ENCODE measurements at regions not wholly inside any gene's neighbourhood (a gene's known extent, or its start where the extent isn't known, plus 50 kb on each side); places are given as distances from the start of the nearest gene placed in this dataset.

DNA sequence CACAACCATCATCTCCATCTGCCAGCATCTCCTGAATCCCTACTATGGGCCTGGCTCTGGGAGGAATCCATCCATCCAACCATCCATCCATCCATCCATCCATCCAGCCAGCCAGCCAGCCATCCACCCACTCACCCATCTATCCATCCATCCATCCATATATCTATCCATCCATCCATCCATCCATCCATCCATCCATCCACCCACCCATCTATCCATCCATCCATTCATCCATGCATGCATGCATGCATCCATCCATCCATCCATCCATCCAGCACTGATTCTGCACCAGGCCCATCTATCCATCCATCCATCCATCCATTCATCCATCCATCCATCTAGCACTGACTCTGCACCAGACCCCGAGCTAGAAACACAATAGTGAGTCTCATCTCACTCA lies 141.3 kb upstream of the WNT4 start:
- intact Hi-C loops (cut with DNase I) = no loop called here
- ATAC-seq = no peak
- Histone ChIP-seq H3K36me3 (no peaks in the 10 kb centered on the region), H3K4me1 (no peaks in the 10 kb centered on the region), H3K4me3 (no peak overlapping the region), H3K9me3 (peaks cover 0 to 12% (median 0%) of the 10 kb centered on the region in 11 donors), H3K27ac (no peak overlapping the region), H3K27me3 (peaks cover 0 to 30% (median 7%) of the 10 kb centered on the region in 7 donors)
- DNase-seq = no peak
- TF ChIP-seq, protein P1, sequence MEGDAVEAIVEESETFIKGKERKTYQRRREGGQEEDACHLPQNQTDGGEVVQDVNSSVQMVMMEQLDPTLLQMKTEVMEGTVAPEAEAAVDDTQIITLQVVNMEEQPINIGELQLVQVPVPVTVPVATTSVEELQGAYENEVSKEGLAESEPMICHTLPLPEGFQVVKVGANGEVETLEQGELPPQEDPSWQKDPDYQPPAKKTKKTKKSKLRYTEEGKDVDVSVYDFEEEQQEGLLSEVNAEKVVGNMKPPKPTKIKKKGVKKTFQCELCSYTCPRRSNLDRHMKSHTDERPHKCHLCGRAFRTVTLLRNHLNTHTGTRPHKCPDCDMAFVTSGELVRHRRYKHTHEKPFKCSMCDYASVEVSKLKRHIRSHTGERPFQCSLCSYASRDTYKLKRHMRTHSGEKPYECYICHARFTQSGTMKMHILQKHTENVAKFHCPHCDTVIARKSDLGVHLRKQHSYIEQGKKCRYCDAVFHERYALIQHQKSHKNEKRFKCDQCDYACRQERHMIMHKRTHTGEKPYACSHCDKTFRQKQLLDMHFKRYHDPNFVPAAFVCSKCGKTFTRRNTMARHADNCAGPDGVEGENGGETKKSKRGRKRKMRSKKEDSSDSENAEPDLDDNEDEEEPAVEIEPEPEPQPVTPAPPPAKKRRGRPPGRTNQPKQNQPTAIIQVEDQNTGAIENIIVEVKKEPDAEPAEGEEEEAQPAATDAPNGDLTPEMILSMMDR (IDR thresholded peaks at IDR 0.05) = no peak
- WGBS, 2 donors = 74 to 82% methylated on average over 1 of the region's 1 CpG

DNA sequence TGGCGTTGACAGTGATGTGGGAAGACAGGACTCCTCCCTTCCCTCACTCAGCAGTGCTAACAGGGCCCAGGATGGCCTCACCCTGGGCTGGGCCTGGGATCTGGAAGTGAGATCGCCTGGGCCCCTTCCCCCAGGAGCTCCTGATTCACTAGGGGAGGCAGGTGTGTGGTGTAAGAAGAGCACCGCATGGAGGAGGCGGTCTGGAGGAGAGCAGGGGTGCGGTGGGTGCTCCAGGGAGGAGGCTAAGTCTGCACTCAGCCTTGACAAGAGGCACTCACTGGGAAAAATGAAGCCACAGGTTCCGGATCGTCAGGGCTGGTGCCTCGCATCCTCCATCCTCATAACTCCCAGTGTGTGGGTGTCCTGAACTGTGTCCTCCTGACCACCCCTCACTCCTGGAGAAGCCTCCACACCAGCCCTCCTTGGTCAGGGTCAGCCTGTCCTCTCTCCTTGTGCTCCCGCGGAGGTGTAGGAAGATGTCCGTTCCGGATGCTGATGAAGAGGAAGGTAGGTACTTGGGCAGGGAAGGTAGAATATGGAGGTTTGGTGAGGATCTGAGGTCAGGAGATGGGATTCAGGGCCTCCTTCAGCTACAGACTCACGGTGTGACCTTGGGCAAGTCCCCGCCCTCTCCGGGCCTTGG lies 142.1 kb upstream of the WNT4 start:
- intact Hi-C loops (cut with DNase I) = no loop called here
- WGBS, 2 donors = 90% methylated on average over 15 of the region's 15 CpGs
- TF ChIP-seq, protein P1 (IDR thresholded peaks at IDR 0.05) = no peak
- no peak for DNase-seq
- Histone ChIP-seq H3K27ac (no peak overlapping the region), H3K4me3 (no peak overlapping the region), H3K36me3 (no peaks in the 10 kb centered on the region), H3K4me1 (no peaks in the 10 kb centered on the region), H3K27me3 (peaks cover 0 to 30% (median 9%) of the 10 kb centered on the region in 7 donors), H3K9me3 (peaks cover 0 to 7% (median 0%) of the 10 kb centered on the region in 11 donors)
- ATAC-seq = no peak

DNA sequence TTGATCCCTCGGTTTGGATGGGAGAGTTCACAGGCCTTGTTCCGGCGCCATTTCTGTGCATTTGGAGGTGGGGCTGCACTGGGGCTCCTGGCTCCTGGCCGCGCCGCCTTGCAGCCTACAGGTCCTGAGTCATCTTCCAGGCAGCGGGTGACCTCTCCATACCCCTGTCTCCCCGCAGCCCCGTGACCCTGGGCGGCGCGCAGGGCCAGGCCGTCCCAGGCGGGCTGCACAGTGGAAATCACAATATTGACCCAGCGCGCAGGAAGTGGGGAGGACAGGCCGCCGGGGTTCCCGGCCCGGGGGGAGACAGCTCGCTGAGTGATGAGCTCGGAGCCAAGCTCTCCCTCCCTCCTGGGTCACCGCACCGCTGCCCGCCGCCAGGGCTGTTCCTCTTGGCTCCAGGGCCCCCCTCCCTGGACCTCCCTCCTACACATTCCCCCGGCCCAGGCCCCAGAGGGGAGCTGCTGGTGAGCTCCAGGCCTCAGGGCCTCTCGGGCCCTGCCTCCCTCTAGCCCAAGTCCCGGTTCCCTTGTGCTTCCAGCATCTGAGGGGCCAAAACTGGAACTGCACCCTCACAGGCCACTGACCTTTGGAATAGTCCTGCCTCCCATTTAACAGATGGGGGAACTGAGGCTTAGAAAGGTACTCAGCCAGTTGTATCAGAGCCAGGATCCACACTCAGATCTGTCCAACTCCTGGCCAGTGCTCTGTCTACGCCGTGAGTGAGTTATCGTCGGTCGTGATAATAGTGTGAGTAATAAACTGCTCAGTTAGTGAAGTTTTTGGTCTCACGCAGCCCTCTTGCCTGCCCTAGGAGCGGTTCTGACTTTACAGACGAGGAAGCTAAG lies 142.9 kb upstream of the WNT4 start:
- 84 to 85% methylated on average over 32 to 37 of the region's 37 CpGs for WGBS, 2 donors
- no peak for ATAC-seq
- intact Hi-C loops (cut with DNase I) = no loop called here

DNA sequence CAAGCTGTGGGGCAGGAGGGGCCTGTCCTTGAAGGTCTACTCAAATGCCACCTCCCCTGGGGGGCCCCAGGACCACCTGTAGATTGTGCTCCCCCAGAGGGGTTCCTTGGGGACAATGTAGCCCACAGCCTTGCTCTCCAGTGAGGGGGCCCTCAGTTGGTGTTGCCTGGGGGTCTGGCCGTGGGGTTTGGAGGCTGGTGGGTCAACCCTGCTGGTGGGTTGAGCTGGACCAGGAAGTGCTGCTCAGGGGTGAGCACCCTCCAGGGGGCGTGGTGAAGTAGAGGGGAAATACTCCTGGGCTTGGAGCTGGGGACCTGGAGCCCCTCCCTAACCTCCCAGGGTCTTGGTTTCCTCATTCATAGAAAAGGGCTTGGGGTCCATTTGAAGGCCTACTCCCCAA lies 143.6 kb upstream of the WNT4 start:
- H3K27me3 ChIP-seq = peaks cover 0 to 40% (median 12%) of the 10 kb centered on the region in 7 donors
- no peak for ATAC-seq
- intact Hi-C loops (cut with DNase I) = no loop called here
- DNase-seq = no peak
- TF ChIP-seq, protein P1 (IDR thresholded peaks at IDR 0.05) = no peak
- no peak overlapping the region for H3K4me3 ChIP-seq
- H3K9me3 ChIP-seq = no peaks in the 10 kb centered on the region
- WGBS, 2 donors = 79 to 84% methylated on average over 2 of the region's 2 CpGs
- no peaks in the 10 kb centered on the region for H3K4me1 ChIP-seq
- H3K36me3 ChIP-seq = no peaks in the 10 kb centered on the region
- no peak overlapping the region for H3K27ac ChIP-seq

More for the DNA sequence above, 142.9 kb upstream of the WNT4 start:
- H3K27ac ChIP-seq = no peak overlapping the region
- DNase-seq = no peak
- H3K36me3 ChIP-seq = no peaks in the 10 kb centered on the region
- no peak overlapping the region for H3K4me3 ChIP-seq
- peaks cover 0 to 36% (median 9%) of the 10 kb centered on the region in 7 donors for H3K27me3 ChIP-seq
- peaks cover 0 to under 1% (median 0%) of the 10 kb centered on the region in 11 donors for H3K9me3 ChIP-seq
- no peaks in the 10 kb centered on the region for H3K4me1 ChIP-seq
- TF ChIP-seq, protein P1 (IDR thresholded peaks at IDR 0.05) = no peak
